Peyer's patch (tissue), 4 donors: ENCODE measurements at regions not wholly inside any gene's neighbourhood (a gene's known extent, or its start where the extent isn't known, plus 50 kb on each side); places are given as distances from the start of the nearest gene placed in this dataset.

ENCODE experiments used
- CTCF ChIP-seq, 6 experiments: fragments of 450-650 bp in 4 of 6; fragments of 200-600 bp in 2 of 6; sonication (generic) in 1 of 6; IDR thresholded peaks; one replicate each; pipeline ENCODE4 v1.5.1; 2017 to 2019; ENCODE audit warnings: antibody characterized with exemption in 6 of 6, mild to moderate bottlenecking in 3 of 6, moderate library complexity in 1 of 6
- POLR2A ChIP-seq, 2 donors: fragments of 450-650 bp; IDR thresholded peaks; one replicate each; pipeline ENCODE4 v1.5.1; 2017; ENCODE audit warnings: antibody characterized with exemption in 2 of 2, mild to moderate bottlenecking in 2 of 2, moderate library complexity in 2 of 2

DNA sequence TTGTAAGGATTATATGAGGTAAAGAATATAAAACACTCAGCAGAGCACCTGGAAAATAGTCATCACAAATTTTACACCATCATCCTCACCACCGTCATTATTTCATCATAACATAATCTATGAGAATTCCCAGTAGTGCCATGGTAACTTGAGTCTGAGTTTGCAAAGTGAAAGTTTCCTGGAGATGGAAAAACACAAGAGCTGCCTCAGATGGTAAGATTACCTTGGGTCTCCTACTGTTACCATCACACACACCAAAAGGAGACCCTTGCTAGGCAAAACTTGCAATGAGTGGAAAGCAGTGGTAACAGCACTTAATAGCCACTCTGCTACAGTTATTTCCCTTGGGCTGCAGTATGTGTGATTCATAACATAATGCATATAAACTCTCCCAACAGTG, 589.8 kb downstream of the RNF144B start:
- TF ChIP-seq POLR2A (IDR thresholded peaks at IDR 0.05) (no peak), CTCF (IDR thresholded peaks at IDR 0.05) (no peak)
